ENCODE measurements at regions not wholly inside any gene's neighbourhood (a gene's known extent, or its start where the extent isn't known, plus 50 kb on each side); places are given as distances from the start of the nearest gene placed in this dataset.

DNA sequence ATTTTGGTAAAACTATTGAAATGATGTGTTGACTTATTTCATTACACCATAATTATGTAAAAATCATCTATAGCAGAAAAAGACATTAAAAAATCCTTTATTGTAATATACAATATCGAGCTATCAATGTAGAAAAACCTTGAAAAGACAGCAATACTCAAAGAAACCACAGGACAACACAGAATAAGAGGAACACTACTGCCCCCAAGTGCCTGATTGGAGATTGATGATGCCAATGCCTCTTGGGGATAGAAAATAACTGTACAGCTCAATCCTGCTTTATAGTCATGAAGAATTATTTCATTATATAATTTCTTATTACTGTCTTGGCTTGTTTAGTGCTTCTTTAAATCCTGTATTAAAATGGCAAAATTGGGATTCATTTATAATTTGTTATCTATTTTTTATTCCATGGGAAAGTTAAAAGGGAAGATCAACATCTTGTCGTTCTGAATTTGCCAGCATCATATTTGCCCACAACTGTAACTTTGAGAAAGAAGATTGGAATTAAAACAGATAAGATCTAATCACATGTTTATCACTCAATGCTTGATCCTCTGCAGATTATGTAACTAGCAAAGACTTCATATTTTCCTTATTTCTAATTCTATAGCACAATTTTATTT is 337.5 kb downstream of the CDH9 start:
- TF ChIP-seq CTCF (IDR thresholded peaks at IDR 0.05) (no peak), POLR2A (IDR thresholded peaks at IDR 0.05) (no peak), POLR2AphosphoS5 (IDR thresholded peaks at IDR 0.05) (no peak)
